Stimulated activated CD4-positive, alpha-beta T cell treated with anti-CD3 and anti-CD28 coated beads, Interleukin-4, amount 100 ng/mL, for 48 hours (primary cell): ENCODE measurements at regions not wholly inside any gene's neighbourhood (a gene's known extent, or its start where the extent isn't known, plus 50 kb on each side); places are given as distances from the start of the nearest gene placed in this dataset.

Source experiments
- DNase-seq, 2 donors: peaks; one replicate each; pipeline ENCODE4 v3.0.0-alpha.2; 2020; ENCODE audit warnings: low read depth in 2 of 2

DNA sequence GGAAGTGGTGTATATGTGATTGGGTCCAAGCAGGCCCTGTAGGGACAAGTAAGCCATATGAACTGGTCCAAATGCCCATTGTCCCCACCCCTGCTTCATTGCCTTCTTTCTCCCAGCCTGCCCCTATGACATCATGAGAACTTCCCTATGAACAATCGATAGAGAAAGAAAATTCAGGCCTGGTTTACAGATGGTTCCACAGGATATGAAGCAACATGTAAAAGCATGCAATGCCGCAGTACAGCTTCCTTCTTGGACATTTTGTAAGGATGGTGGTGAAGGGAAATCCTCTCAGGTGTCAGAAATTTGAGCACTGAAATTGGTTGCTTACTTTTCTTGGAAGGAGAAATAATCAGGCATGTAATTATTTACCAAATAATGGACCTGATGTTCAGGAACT, 581.7 kb downstream of the MRPL39 start:
- no peak for DNase-seq

DNA sequence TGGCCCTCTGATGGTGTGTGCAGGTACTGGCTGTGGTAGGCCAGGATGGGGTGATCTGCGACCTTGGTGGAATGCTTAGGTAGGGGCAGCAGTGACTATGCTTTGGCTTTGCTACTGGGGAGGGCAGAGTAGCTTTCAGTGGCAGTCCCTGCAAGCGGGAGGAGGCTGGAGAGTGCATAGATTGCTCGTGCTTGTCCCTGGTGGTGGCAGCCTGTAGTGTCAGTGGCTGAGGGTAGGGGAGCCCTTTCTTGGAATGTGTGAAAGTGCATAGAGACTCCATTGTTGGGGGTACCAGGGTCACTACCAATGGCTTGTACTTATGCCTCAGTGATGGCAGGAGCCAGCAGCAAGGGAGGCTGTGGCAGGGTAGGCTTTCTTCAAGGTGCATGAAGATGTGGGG, 582.6 kb downstream of the MRPL39 start:
- DNase-seq = no peak

- no peak for DNase-seq
These were observed 601.9 kb downstream of the MRPL39 start for GRCh38 chr21:25005388-25005787.

- DNase-seq = no peak
These were observed 604.6 kb downstream of the MRPL39 start for GRCh38 chr21:25002676-25003075.

- DNase-seq = no peak
These were observed 612.1 kb downstream of the MRPL39 start for GRCh38 chr21:24995216-24995615.

DNA sequence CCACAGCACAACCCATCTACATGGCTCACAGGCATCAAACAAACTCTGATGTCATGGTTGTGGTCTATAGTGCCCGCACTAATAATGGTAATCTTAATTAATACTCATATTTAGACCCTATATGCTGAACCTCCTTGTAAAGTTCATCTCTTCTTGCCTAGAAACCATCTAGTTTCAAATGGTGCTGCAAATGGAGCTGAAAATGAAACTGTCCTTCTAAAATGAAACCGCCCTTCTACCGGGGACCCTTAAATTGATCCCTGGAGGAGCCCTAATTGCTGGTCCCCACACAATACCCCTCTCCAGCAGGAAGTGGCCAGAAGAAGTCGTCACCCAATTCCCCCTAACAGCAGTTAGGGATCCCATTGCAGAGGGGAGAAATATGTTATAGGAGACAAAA, 612.6 kb downstream of the MRPL39 start:
- DNase-seq = no peak

DNA sequence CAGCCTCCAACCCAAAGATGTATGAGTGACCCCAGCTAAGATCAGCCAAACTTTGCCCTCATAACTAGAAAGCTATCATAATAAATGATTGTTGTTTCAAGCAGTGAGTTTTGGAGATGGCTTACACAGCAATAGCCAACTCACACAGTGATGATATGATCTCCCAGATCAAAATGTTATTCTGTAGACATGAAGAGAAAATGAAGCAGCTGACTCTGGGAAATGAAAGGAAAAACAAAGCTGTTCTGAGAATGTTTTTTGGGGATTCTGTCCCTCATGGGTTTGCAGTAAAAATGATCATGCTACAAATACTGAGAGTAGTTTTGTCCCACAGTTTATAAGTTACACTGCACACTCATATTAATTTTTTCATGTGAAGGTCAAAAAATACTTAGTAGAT, 617.8 kb downstream of the MRPL39 start:
- no peak for DNase-seq

DNA sequence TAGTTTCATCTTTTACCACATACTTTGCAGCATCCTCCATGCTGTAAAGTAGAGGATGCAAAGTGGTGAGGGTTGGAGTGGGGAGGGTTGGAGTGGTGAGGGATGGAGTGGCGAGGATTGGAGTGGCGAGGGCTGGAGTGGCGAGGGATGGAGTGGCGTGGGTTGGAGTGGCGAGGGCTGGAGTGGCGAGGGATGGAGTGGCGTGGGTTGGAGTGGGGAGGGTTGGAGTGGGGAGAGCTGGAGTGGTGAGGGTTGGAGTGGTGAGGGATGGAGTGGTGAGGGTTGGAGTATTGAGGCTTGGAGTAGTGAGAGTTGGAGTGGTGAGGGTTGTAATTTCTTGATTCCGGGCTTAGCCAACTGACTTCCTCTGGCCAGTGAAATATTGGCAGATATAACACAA, 618.3 kb downstream of the MRPL39 start:
- DNase-seq = no peak

DNA sequence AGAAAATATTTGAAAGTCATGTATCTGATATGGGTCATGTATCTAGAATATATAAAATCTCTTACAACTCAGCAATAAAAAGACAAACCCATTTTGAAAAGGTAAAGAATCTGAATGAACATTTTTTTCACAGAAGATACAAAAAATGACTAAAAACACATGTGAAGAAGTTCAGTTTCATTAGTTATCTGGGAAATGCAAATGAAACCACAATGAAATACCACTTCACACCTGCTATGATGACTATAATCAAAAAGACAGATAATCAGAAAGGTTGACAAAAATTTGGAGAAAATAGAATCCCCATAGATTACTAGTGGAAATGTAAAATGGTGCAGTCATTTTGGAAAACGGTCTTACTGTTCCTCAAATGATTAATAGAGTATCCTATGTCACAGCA, 631.0 kb downstream of the MRPL39 start:
- DNase-seq = no peak

DNA sequence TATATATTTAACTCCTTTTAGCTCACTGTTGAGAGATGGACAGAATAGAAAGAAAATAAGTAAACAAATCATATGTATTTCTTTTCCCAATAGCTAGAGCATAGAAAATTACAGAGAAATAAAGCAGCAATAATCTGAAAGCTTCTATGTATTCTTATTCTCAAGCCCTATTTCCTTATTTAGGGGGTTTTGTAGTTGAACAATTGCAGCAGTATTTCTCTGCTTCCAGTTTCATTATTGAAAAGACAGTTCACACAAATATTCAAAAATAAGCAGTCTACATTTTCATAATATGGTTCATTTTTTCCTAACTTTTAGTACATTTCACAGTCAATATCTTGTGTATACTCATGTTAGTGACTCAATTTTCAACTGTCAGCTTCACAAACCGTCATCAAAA, 638.2 kb downstream of the MRPL39 start:
- no peak for DNase-seq

- DNase-seq = no peak
These were observed 651.9 kb downstream of the MRPL39 start for GRCh38 chr21:24955275-24955961.

GRCh38 chr21:24948186-24948585, 659.1 kb downstream of the MRPL39 start:
- no peak for DNase-seq

DNA sequence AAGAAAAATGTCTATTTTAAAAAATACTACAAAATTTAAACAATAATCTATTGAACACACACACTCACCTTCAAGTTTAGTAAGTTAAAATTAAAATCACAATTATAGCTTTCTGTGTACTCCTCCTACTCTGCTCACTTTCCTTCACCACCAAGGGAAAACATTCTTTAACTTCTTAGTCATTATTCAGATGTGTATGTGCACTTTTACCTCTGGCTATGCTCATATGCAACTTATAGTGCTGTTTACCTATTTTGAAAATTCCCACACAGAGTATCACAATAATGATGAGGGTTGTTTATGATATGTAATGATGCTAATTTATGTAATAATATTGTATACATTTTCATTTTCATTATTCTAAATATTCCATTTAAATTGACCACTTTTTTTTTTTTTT, 661.4 kb downstream of the MRPL39 start:
- DNase-seq = no peak

DNA sequence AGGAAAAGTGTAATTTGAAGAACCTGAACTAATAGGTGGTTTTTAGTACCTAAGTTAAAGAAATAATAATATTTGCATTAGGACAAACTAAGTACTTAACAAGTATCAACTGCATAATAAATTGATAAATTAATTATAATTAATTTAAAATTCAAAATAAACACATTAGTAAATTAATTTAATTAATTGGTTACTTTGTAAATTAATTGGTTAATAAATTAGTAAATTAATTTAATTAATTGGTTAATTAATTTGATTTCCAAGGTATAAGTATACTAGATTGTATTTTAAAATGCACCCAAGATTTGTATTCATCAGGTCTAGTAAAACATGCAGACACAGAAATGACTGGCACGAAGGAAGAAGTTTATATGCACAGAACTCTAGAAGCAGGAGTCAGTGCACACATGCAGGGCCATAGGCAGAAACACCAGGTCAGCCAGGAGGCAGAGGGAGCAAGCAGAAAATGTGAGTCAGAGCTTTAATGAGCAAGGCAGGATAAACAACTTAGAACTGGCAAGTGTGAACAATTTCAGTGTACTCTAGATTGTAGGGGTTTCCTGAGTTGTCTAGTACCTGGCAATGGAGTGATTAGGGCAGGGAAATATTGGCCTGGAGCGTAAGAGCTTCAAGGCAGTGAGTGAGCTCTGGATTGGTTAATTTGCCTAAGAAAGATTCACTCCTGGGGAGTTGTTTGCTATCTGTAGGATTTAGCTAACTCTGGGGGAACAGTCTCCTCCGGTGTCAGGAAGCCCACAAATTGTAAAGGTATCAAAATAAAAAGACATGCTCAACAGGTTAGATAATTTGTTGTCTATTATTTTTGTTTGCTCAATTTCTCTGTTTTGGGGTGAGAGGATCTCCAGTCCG, 665.7 kb downstream of the MRPL39 start:
- DNase-seq = no peak

DNA sequence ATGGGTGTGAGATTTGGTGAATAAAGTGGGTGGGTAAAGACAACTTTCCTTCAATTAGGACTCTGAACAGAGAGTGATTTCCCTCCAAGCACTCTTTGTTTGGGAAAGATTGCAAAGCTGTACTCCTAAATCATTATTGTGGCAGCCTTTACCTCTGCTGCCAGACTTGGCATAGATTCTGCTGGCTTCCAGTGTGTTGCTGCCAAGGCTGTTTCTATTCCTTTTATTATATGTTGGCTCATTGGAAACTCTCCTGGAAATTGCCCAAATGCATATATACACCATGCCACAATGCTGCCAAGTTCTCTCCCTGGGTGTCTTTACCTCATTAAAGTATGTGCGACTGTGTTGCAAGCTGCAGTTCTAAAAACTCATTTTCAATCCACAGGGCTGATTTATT, 668.0 kb downstream of the MRPL39 start:
- no peak for DNase-seq

GRCh38 chr21:24938573-24938972, 668.7 kb downstream of the MRPL39 start:
- DNase-seq = no peak

GRCh38 chr21:24935991-24936390, 671.3 kb downstream of the MRPL39 start:
- no peak for DNase-seq

DNA sequence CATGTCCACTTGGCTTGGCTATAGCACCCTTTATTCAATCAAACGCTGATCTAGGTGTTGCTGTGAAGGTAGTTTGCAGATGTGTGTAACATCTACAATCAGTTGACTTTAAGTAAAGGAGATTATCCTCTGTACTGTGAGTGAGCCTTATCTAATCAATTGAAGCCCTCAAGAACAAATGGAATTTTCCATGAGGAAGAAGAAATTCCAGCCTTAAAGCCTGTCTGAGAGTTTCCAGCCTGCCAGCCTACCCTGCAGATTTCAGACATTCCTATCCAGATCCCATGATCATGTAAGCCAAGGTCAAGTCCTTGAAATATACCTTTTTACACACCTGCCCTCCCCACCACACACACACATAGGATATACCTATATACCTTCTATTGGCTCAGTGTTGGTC, 696.7 kb downstream of the MRPL39 start:
- DNase-seq = no peak

DNA sequence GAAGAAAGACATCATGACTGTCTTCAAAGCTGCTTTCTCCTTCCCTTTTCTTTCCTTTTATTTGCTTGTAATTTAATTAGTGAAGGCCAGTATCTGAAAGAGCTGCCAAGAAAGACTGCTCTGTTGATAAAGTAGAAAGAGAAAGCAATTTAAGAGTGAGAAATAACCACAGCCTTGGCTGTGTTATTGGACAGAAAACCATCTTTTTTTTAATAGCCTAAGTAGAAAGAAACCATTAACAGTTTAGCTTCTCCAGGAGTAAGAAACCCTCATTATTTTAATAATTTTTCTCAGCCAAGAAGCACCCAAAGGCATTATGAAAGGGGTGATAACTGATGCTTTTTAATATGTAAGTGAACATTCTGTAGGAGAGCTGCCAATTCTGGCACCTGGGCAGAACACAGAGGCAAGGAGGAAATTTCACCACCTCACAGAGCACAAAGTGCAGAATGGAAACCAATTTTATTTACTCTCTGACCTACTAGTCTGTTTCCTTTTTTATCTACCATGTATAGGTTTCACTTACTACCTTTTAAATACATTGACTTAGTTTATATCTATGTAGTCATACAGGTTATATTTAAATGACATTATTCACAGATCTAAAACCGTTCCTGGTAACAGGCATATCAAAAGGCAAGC, 703.2 kb downstream of the MRPL39 start:
- DNase-seq = no peak

DNA sequence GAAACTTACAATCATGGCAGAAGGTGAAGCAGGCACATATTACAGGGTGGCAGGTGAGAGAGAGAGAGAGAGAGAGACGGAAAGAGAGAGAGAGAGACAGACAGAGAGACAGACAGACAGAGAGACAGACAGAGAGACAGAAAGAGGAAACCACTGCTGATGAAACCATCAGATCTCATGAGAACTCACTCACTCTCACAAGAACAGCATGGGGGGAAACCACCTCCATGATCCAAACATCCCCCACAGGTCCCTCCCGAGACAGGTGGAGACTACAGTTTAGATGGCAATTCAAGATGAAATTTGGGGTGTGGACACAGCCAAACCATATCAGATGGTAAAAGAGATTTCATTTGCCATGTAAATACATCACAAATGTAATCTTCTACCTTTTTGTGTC, 708.1 kb downstream of the MRPL39 start:
- no peak for DNase-seq

DNA sequence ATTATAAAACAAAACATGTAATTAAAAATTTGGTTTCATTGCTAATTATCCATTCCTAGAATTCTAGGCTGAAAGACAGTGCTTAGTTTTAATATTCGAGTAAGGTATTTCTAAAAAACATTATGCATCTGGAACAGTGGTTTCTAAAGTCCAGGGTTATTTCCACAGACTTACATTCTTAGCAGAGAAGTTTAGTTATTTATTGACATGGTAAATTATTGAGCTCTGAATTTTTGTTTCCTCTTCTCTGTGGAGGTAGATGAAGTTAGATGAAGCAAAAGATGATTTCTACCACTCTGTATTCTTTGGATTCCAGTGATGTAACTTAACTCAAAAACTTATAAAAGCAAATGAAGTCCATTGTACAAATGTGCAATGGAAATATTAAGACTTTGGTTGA, 709.4 kb downstream of the MRPL39 start:
- no peak for DNase-seq

DNA sequence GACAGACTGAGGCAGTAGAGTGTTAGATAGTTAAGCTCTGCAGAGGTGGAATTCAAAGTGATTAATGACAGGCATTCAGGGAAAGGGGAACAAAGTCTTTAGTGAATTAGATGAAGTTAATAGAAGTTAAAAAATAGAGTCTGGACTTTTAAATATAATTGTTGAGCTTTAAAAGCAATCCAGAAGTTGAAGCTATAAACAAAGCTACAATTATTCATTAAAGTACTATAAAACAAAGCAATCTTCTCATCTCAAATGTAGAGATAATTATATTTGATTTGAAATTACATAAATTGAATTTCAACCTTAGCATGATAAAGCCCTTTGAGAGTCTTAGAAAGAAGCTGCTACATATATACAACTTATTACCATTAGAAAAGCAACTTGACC, 710.6 kb downstream of the MRPL39 start:
- no peak for DNase-seq
